GM18951 (cell line): ENCODE measurements at regions not wholly inside any gene's neighbourhood (a gene's known extent, or its start where the extent isn't known, plus 50 kb on each side); places are given as distances from the start of the nearest gene placed in this dataset.

Experiments
- POLR2A ChIP-seq: IDR thresholded peaks from 4 replicates; pipeline ENCODE4 v1.6.1; 2011; ENCODE audit warnings: mild to moderate bottlenecking; ENCODE audit not compliant: insufficient read length, insufficient read depth; ENCODE audit errors: extremely low read depth
- in situ Hi-C: fragments of 300-500 bp; cut with MboI; formaldehyde crosslinking; loops from one replicate; pipeline ENCODE4 v1.12.0; 2022; ENCODE audit warnings: low sequenced_read_pairs, mixed read lengths, inconsistent platforms; ENCODE audit not compliant: unreplicated experiment

DNA sequence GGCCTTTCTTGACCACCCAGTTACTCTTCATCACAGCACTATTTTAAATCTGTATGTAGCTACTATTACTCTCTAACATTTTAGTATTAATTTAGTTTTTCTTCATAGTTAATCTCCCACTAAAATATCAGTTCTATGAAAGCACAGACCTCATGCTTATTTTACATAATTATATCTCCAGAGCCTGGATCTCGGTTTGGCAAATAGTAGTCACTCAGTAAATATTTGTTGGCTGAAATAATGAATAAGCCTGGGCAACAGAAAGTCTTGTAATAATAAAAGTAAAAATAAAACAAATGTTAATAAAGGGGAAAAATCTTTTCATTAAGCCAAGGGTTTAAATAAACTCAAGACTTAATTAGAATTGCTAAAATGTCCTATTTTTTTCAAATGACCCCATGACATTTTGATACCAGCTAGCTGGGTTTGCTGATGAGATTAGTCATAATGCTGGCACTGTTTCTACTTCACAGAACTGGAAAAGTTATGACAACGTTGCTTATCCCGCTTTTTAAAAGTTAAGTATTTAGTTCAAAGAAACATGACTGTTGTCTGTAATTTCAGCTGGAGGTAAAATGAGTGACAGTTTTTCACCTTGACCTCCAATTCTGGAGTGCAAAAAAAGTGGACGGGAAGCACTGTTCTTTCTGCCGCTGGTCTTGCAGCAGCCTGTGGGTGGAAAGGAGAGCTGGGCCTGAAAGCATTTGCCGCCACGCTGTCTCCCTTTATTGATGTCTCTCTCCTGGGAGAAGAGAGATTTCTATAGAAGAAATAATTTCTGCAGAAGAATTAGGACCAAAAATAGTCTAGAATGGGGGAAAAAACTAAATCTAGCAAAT is 85.2 kb upstream of the SPATA13 start:
- TF ChIP-seq POLR2A, result no peak
- in situ Hi-C loops, result no loop called here

- no peak for TF ChIP-seq POLR2A
- in situ Hi-C loops, result no loop called here
Observed at GRCh38 chr13:24076109-24076508, 84.4 kb upstream of the SPATA13 start.

DNA sequence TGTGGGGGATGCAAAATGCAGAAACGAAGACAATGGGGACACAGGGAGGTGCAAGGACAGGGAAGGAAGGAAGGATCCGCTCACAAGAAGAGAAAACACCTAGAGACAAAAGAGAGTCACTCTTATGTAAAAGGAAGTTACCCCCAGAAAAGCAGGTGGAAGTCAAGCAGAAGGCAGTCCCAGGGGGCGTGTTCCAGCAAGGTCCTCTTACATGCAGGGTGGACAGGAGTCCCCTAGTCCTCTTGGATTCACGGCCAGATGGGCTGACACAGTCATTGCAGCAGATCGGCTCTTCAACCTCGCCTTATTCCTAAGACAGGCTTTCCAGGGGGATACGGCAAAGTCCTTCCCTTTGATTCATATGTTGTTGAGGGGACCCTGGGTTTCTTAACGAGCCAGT is 83.9 kb upstream of the SPATA13 start:
- no peak for TF ChIP-seq POLR2A
- in situ Hi-C loops, result no loop called here

DNA sequence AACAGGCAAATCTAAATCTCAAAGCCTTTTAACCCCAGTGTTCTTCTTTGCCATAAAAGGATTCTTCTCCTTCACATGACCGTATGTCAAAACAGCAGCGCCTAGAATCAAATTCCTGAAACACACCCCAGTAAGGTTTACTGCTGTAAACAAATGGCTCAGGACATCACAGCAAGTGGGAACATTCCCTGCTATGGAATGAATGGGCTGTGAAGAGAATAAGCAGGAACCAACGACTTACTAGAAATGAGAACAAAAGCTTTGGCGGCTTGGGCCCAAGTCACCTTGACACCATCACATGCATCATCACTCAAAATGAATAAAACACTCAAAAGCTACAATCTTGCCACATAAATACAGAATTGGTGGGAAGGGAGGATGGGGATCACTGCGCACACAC is 80.4 kb upstream of the SPATA13 start:
- no peak for TF ChIP-seq POLR2A
- in situ Hi-C loops, result no loop called here

DNA sequence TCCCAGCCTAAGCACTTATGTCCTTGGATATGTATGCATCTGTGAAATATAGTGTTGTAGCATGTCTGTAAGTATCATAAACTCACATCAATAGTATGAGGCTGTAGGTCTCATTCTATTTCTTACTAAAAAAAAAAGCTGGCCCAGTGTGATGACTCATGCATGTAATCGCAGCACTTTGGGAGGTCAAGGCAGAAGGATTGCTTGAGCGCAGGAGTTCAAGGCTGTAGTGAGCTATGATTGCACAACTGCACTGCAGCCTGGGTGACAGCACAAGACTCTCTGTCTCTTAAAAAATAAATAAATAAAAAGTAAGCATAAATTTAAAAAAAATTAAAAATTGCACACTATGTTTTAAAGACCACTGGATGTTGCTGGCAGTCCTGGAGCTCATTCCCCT is 79.1 kb upstream of the SPATA13 start:
- in situ Hi-C loops, result no loop called here
- TF ChIP-seq POLR2A, result no peak

DNA sequence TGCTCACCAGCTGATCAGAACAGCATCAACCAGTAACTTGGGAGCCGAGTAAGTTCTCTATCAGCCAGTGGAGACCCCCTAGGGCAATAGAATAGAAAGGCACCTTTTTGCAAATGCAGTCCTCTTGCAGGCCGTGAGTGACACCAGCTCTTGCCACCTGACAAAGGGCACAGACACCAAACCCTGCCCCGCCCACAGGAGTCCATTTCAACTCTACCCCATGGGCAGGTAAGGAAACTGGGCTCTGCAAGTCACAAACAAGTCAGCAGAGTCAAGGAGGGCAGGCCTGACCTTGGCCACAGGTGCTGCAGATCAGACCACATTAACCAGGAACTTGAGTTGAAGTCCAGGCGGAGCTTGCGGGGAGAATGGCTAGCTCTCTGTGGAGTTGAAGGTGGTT is 77.4 kb upstream of the SPATA13 start:
- no peak for TF ChIP-seq POLR2A
- in situ Hi-C loops, result no loop called here

GRCh38 chr13:24083722-24084421 is 76.6 kb upstream of the SPATA13 start:
- no peak for TF ChIP-seq POLR2A
- in situ Hi-C loops, result no loop called here

DNA sequence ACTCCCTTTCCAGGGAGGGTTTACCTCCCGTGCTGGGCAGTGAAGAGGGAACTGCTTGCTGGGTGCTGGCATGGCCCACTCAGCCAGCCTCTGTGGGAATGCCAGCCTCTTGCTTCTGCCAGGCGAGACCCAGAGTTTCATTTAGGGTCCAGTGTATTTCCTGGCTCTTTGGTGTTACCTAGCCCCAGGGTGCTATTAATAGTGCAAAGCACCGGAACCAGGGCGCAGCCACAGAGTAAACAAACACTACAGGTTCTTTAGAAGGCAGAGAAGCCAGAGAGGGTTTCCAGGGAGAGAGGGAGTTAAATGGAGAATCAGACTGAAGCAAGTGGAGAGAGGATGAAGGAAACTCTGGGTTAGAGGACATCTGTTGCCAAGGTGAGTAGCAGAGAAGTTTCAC is 74.9 kb upstream of the SPATA13 start:
- in situ Hi-C loops, result no loop called here
- no peak for TF ChIP-seq POLR2A

GRCh38 chr13:24086642-24087041 is 73.9 kb upstream of the SPATA13 start:
- no peak for TF ChIP-seq POLR2A
- in situ Hi-C loops, result no loop called here

GRCh38 chr13:24087605-24088225 is 72.8 kb upstream of the SPATA13 start:
- no peak for TF ChIP-seq POLR2A
- in situ Hi-C loops, result no loop called here

DNA sequence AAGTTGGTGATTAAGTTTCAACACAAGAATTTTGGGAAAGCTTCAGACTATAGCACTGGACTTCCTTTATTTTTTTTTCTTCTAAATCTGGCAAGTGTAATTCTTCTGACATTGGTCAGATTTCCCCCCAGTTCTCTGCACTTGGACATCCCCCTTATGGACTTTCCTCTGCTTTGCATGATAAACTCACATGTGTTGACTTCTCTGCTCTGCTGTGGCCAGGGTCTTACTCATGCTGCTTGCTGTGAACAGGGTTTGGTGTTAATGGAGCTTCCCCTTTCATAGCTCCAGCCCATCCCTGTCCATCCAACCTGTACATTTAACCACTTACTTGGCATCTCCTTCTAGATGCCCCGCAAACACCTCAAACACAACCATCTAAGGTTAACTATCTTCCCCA is 70.5 kb upstream of the SPATA13 start:
- in situ Hi-C loops, result no loop called here

GRCh38 chr13:24091080-24091479 is 69.4 kb upstream of the SPATA13 start:
- in situ Hi-C loops, result no loop called here
- TF ChIP-seq POLR2A, result no peak

More for the DNA sequence above, 70.5 kb upstream of the SPATA13 start:
- TF ChIP-seq POLR2A, result no peak

DNA sequence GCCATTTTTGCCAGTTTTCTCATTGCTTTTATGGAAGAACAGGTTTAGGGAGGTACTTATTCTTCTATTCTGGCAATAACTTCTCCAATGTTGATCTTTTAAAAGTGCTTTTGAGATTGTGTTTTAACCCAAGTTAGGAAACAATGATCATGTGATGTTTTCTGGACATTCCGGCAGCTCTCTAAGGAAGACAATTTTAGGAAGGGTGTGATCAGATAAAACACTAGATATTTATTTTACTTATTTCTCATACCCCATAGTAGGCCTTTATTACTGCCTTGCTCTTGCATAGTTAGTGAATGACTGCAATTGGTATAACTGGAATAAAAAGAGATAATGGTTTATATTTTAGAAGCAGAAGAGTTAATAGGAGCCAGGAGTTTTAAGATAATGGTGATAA is 68.4 kb upstream of the SPATA13 start:
- TF ChIP-seq POLR2A, result no peak
- in situ Hi-C loops, result no loop called here

DNA sequence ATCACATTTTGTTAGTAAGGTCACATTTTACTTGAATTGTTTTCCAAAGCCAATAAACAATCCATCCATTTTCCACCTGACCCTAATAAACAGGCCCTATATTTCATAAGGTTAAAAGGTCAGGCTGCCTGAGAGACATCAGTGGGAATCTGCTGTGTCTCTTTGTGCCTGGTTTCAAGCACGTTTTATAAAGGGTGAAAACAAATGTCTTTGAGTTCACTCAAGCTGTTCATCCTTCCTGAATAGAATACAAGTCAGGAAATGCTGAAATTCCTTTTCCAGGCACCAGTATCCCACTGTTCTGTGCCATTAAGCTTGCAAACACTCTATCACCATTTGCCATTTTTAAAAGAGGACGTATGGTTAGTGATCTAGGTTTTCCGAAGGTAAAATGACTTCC is 67.5 kb upstream of the SPATA13 start:
- TF ChIP-seq POLR2A, result no peak
- in situ Hi-C loops, result no loop called here
